ENCODE measurements at regions not wholly inside any gene's neighbourhood (a gene's known extent, or its start where the extent isn't known, plus 50 kb on each side); places are given as distances from the start of the nearest gene placed in this dataset.

GRCh38 chr5:152560512-152561137 lies 155.5 kb upstream of the NMUR2 start:
- ChIA-PET CTCF (no interaction called here), POLR2A (ENCODE audit: unreplicated experiment) (no interaction called here)
- no peak for TF ChIP-seq EZH2phosphoT487 (IDR thresholded peaks at IDR 0.05; ENCODE audit: borderline replicate concordance, low read length)
- TF ChIP-seq EZH2 (IDR thresholded peaks at IDR 0.05; ENCODE audit: low read length, unreplicated experiment), result no peak
- TF ChIP-seq, protein P1, sequence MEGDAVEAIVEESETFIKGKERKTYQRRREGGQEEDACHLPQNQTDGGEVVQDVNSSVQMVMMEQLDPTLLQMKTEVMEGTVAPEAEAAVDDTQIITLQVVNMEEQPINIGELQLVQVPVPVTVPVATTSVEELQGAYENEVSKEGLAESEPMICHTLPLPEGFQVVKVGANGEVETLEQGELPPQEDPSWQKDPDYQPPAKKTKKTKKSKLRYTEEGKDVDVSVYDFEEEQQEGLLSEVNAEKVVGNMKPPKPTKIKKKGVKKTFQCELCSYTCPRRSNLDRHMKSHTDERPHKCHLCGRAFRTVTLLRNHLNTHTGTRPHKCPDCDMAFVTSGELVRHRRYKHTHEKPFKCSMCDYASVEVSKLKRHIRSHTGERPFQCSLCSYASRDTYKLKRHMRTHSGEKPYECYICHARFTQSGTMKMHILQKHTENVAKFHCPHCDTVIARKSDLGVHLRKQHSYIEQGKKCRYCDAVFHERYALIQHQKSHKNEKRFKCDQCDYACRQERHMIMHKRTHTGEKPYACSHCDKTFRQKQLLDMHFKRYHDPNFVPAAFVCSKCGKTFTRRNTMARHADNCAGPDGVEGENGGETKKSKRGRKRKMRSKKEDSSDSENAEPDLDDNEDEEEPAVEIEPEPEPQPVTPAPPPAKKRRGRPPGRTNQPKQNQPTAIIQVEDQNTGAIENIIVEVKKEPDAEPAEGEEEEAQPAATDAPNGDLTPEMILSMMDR (conservative IDR thresholded peaks at IDR 0.05; ENCODE audit: low read depth, low read length), result peak; percentile 87

GRCh38 chr5:152568016-152568415 lies 162.9 kb upstream of the NMUR2 start:
- Histone ChIP-seq H3K9me3 (ENCODE audit: low read length) (no peaks in the 10 kb centered on the region), H2AFZ (ENCODE audit: low read length) (no peak overlapping the region), H3K27ac (ENCODE audit: low read length) (no peak overlapping the region), H3F3A (ENCODE audit: low read length, unreplicated experiment) (no peaks in the 10 kb centered on the region), H3K36me3 (ENCODE audit: low read depth, low read length) (no peaks in the 10 kb centered on the region), H3K9me2 (replicated peaks; ENCODE audit: low read length) (no peaks in the 10 kb centered on the region), H3K9ac (ENCODE audit: low read length) (no peak overlapping the region), H3K79me2 (ENCODE audit: low read length) (no peaks in the 10 kb centered on the region), H3K4me2 (ENCODE audit: low read length) (no peak overlapping the region), H4K20me1 (ENCODE audit: low read length) (no peaks in the 10 kb centered on the region), H3K4me3 (ENCODE audit: low read length) (no peak overlapping the region), H3K27me3 (ENCODE audit: low read length) (no peaks in the 10 kb centered on the region), H3K4me1 (ENCODE audit: insufficient read depth, low read length) (no peaks in the 10 kb centered on the region)
- DNase-seq, result no peak
- POLR2A ChIA-PET (ENCODE audit: unreplicated experiment), result no interaction called here
- intact Hi-C loops (cut with micrococcal nuclease), result no loop called here
- BruUV-seq (replicated peaks), result no TSS peak
- ATAC-seq, result no peak
- CTCF ChIA-PET, result no interaction called here
- TF ChIP-seq, protein P1 (conservative IDR thresholded peaks at IDR 0.05; ENCODE audit: low read depth, low read length), result no peak
- TF ChIP-seq EZH2 (IDR thresholded peaks at IDR 0.05; ENCODE audit: low read length, unreplicated experiment), result no peak
- no peak for TF ChIP-seq EZH2phosphoT487 (IDR thresholded peaks at IDR 0.05; ENCODE audit: borderline replicate concordance, low read length)

More at GRCh38 chr5:152560512-152561137, 155.5 kb upstream of the NMUR2 start:
- no peaks in the 10 kb centered on the region for H3K27me3 ChIP-seq (ENCODE audit: low read length)
- H3K9me3 ChIP-seq (ENCODE audit: low read length), result no peaks in the 10 kb centered on the region
- H4K20me1 ChIP-seq (ENCODE audit: low read length), result no peaks in the 10 kb centered on the region
- peak; percentile 50; the same call in 1 of the 2 replicates for ATAC-seq
- no peaks in the 10 kb centered on the region for H3K4me1 ChIP-seq (ENCODE audit: insufficient read depth, low read length)
- DNase-seq, result peak; percentile 56
- no TSS peak for BruUV-seq (replicated peaks)
- no peak overlapping the region for H3K27ac ChIP-seq (ENCODE audit: low read length)
- H3K4me2 ChIP-seq (ENCODE audit: low read length), result no peak overlapping the region
- no peaks in the 10 kb centered on the region for H3K79me2 ChIP-seq (ENCODE audit: low read length)
- intact Hi-C loops (cut with micrococcal nuclease), result loop anchor here (1.0 kb wide), 1 partner anchor 588 kb away; no protein-coding TSS in a partner anchor
- no peak overlapping the region for H3K9ac ChIP-seq (ENCODE audit: low read length)
- no peak overlapping the region for H3K4me3 ChIP-seq (ENCODE audit: low read length)
- H3F3A ChIP-seq (ENCODE audit: low read length, unreplicated experiment), result no peaks in the 10 kb centered on the region
- H3K9me2 ChIP-seq (replicated peaks; ENCODE audit: low read length), result no peaks in the 10 kb centered on the region
- no peaks in the 10 kb centered on the region for H3K36me3 ChIP-seq (ENCODE audit: low read depth, low read length)
- H2AFZ ChIP-seq (ENCODE audit: low read length), result no peak overlapping the region

GRCh38 chr5:152572812-152573211 lies 167.7 kb upstream of the NMUR2 start:
- intact Hi-C loops (cut with micrococcal nuclease), result no loop called here
- no peaks in the 10 kb centered on the region for H3K79me2 ChIP-seq (ENCODE audit: low read length)
- H3K27ac ChIP-seq (ENCODE audit: low read length), result no peak overlapping the region
- H3K9ac ChIP-seq (ENCODE audit: low read length), result no peak overlapping the region
- ChIA-PET CTCF (no interaction called here), POLR2A (ENCODE audit: unreplicated experiment) (no interaction called here)
- BruUV-seq (replicated peaks), result no TSS peak
- DNase-seq, result no peak
- TF ChIP-seq EZH2phosphoT487 (IDR thresholded peaks at IDR 0.05; ENCODE audit: borderline replicate concordance, low read length), result no peak
- no peak for TF ChIP-seq EZH2 (IDR thresholded peaks at IDR 0.05; ENCODE audit: low read length, unreplicated experiment)
- TF ChIP-seq, protein P1 (conservative IDR thresholded peaks at IDR 0.05; ENCODE audit: low read depth, low read length), result no peak
- no peaks in the 10 kb centered on the region for H3K36me3 ChIP-seq (ENCODE audit: low read depth, low read length)
- H4K20me1 ChIP-seq (ENCODE audit: low read length), result no peaks in the 10 kb centered on the region
- no peak overlapping the region for H2AFZ ChIP-seq (ENCODE audit: low read length)
- H3K9me3 ChIP-seq (ENCODE audit: low read length), result no peaks in the 10 kb centered on the region
- H3K9me2 ChIP-seq (replicated peaks; ENCODE audit: low read length), result no peaks in the 10 kb centered on the region
- H3F3A ChIP-seq (ENCODE audit: low read length, unreplicated experiment), result no peaks in the 10 kb centered on the region
- H3K27me3 ChIP-seq (ENCODE audit: low read length), result no peaks in the 10 kb centered on the region
- no peak for ATAC-seq
- H3K4me2 ChIP-seq (ENCODE audit: low read length), result no peak overlapping the region
- no peaks in the 10 kb centered on the region for H3K4me1 ChIP-seq (ENCODE audit: insufficient read depth, low read length)
- H3K4me3 ChIP-seq (ENCODE audit: low read length), result no peak overlapping the region
